ENCODE measurements at regions not wholly inside any gene's neighbourhood (a gene's known extent, or its start where the extent isn't known, plus 50 kb on each side); places are given as distances from the start of the nearest gene placed in this dataset.

GRCh38 chr21:39084979-39085729 is 98.1 kb downstream of the PSMG1 start:
- H3K4me3 ChIP-seq (ENCODE audit: low read depth, poor library complexity, severe bottlenecking), result no peak overlapping the region
- intact Hi-C loops (cut with DNase I; ENCODE audit: low total_unique reads), result no loop called here
- DNase-seq (ENCODE audit: low spot score in 2 of 2), result no peak
- 88 to 94% methylated on average over 5 of the region's 5 CpGs for WGBS, 2 donors
- TF ChIP-seq POLR2A (IDR thresholded peaks at IDR 0.05), result no peak
- no peak for TF ChIP-seq CTCF (IDR thresholded peaks at IDR 0.05)

GRCh38 chr21:39084073-39084472 is 99.2 kb downstream of the PSMG1 start:
- intact Hi-C loops (cut with DNase I; ENCODE audit: low total_unique reads), result no loop called here
- DNase-seq (ENCODE audit: low spot score in 2 of 2), result peak in 1 of 2 donors; percentile 75
- TF ChIP-seq POLR2A (IDR thresholded peaks at IDR 0.05), result no peak

GRCh38 chr21:39083377-39084008 is 99.8 kb downstream of the PSMG1 start:
- intact Hi-C loops (cut with DNase I; ENCODE audit: low total_unique reads), result no loop called here
- TF ChIP-seq POLR2A (IDR thresholded peaks at IDR 0.05) (no peak), CTCF (IDR thresholded peaks at IDR 0.05) (no peak)
- no peak overlapping the region for H3K4me3 ChIP-seq (ENCODE audit: low read depth, poor library complexity, severe bottlenecking)
- WGBS, 2 donors, result 24 to 31% methylated on average over 11 of the region's 11 CpGs
- DNase-seq (ENCODE audit: low spot score in 2 of 2), result peak; percentile 83 to 90

More at GRCh38 chr21:39084073-39084472, 99.2 kb downstream of the PSMG1 start:
- H3K4me3 ChIP-seq (ENCODE audit: low read depth, poor library complexity, severe bottlenecking), result no peak overlapping the region
- WGBS, 2 donors, result 70 to 85% methylated on average over 4 of the region's 4 CpGs

DNA sequence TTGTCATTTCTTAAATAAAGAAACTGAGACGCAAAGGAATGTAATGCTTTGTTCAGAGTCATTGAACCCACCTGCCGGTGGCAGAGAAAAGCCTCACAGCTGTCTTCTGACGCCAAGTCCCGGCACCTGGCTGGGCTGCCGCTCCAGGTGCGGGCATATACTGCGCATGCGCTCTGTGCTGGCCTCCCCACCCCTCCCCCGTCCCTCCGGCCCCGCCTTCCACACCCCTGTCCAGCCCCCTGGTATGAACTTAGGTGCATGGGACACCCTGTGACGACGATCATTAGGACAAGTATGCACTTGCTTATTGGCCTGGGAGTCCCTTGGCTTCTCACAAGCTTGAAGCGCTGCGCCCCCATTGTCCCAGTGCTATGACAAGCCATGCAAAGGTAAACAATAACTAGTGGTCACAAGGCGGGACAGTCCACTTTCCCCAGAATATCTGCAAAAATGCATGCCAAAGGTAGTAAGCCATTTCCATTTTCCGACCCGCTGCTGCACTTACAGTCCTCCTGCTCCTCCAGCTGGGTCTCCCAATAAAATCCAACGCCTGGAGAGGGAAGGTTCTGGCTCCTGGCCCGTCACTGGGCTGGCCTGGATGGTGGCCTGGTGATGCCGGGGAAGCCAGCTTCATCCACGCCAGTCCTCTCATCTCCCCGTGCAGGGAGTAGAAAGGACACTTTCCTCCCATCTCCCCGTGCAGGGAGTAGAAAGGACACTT is 100.4 kb downstream of the PSMG1 start:
- TF ChIP-seq POLR2A (IDR thresholded peaks at IDR 0.05), result no peak
- TF ChIP-seq CTCF (IDR thresholded peaks at IDR 0.05), result no peak
- intact Hi-C loops (cut with DNase I; ENCODE audit: low total_unique reads), result no loop called here
- WGBS, 2 donors, result 29 to 47% methylated on average over 24 of the region's 24 CpGs
- DNase-seq (ENCODE audit: low spot score in 2 of 2), result no peak
- H3K4me3 ChIP-seq (ENCODE audit: low read depth, poor library complexity, severe bottlenecking), result no peak overlapping the region

- TF ChIP-seq CTCF (IDR thresholded peaks at IDR 0.05) (no peak), POLR2A (IDR thresholded peaks at IDR 0.05) (no peak)
- H3K4me3 ChIP-seq (ENCODE audit: low read depth, poor library complexity, severe bottlenecking), result no peak overlapping the region
- WGBS, 2 donors, result 90 to 92% methylated on average over 5 of the region's 5 CpGs
- no peak for DNase-seq (ENCODE audit: low spot score in 2 of 2)
- intact Hi-C loops (cut with DNase I; ENCODE audit: low total_unique reads), result no loop called here
Observed at GRCh38 chr21:39080366-39080765, 102.9 kb downstream of the PSMG1 start.

- 57 to 60% methylated on average over 15 of the region's 15 CpGs for WGBS, 2 donors
- TF ChIP-seq CTCF (IDR thresholded peaks at IDR 0.05) (no peak), POLR2A (IDR thresholded peaks at IDR 0.05) (no peak)
- intact Hi-C loops (cut with DNase I; ENCODE audit: low total_unique reads), result no loop called here
- no peak overlapping the region for H3K4me3 ChIP-seq (ENCODE audit: low read depth, poor library complexity, severe bottlenecking)
- peak; percentile 80 to 94 for DNase-seq (ENCODE audit: low spot score in 2 of 2)
Observed at GRCh38 chr21:39079617-39080016, 103.6 kb downstream of the PSMG1 start.

Measured in lower leg skin (tissue), 4 donors.